Liver (tissue), 3 donors: ENCODE measurements at regions not wholly inside any gene's neighbourhood (a gene's known extent, or its start where the extent isn't known, plus 50 kb on each side); places are given as distances from the start of the nearest gene placed in this dataset.

ENCODE experiments used
- CTCF ChIP-seq: fragments of 150-350 bp; IDR thresholded peaks from 2 replicates; pipeline ENCODE4 v1.5.1; 2017; ENCODE audit warnings: improper control_type of control experiment, low read depth, low read length; ENCODE audit not compliant: missing input control
- EGR1 ChIP-seq, 2 donors: IDR thresholded peaks; 2 replicates each; pipeline ENCODE4 v1.6.1; 2016 to 2018; ENCODE audit warnings: antibody characterized with exemption in 2 of 2, low read depth in 2 of 2
- GABPA ChIP-seq, 2 donors: IDR thresholded peaks in 1 of 2; conservative IDR thresholded peaks in 1 of 2; 2 replicates each; pipeline ENCODE4 v1.6.1; 2016; ENCODE audit warnings: antibody characterized with exemption in 2 of 2, mild to moderate bottlenecking in 1 of 2, moderate library complexity in 1 of 2
- SP1 ChIP-seq: IDR thresholded peaks from 2 replicates; pipeline ENCODE4 v1.6.1; 2018; ENCODE audit warnings: antibody characterized with exemption, mild to moderate bottlenecking
- TAF1 ChIP-seq: conservative IDR thresholded peaks from 2 replicates; pipeline ENCODE4 v1.6.1; 2016; ENCODE audit warnings: antibody characterized with exemption, mild to moderate bottlenecking
- YY1 ChIP-seq: IDR thresholded peaks from 2 replicates; pipeline ENCODE4 v1.6.1; 2016; ENCODE audit warnings: antibody characterized with exemption, mild to moderate bottlenecking
- donor health status: healthy.
- donor health status: healthy.

GRCh38 chr12:105841840-105842239 lies 296.9 kb downstream of the NUAK1 start:
- TF ChIP-seq GABPA (IDR thresholded peaks at IDR 0.05 in 1 of 2, conservative IDR thresholded peaks at IDR 0.05 in 1 of 2) (no peak), EGR1 (IDR thresholded peaks at IDR 0.05; ENCODE audit: low read depth in 2 of 2) (no peak), CTCF (no peak), YY1 (no peak), SP1 (no peak), TAF1 (no peak)
